NCI-H1105 (cell line): ENCODE measurements at regions not wholly inside any gene's neighbourhood (a gene's known extent, or its start where the extent isn't known, plus 50 kb on each side); places are given as distances from the start of the nearest gene placed in this dataset.
A peak's percentile ranks its signal among the peaks of the same experiment; 100 is the strongest.
"Not testable (repeated sequence)": the region's sequence is repeated elsewhere in the genome, so short reads cannot be mapped to it uniquely, and the experiment has no call there.

Experiments
- DNase-seq: peaks from one replicate; lab custom pipeline; 2025; lab: John Stamatoyannopoulos, UW

DNA sequence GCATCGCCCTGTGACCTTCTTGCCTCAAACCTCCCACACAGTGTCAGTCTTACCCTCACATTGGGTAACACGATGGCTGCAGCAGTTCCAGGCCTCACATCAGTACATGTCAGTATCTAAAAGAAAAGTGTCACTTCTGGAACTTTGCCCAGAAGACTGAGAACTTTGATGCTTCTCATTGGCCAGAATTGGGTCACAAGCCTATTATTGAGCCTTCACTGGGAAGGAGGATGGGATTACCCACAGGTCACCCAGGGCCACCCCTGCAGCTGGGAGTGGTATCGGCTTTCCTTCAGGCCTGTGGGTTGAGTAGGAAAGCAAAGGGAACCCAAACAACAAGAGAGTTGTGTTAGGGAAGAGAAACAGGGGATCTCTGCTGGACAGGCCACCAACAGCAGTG, 111.5 kb downstream of the NPY start:
- no peak for DNase-seq

DNA sequence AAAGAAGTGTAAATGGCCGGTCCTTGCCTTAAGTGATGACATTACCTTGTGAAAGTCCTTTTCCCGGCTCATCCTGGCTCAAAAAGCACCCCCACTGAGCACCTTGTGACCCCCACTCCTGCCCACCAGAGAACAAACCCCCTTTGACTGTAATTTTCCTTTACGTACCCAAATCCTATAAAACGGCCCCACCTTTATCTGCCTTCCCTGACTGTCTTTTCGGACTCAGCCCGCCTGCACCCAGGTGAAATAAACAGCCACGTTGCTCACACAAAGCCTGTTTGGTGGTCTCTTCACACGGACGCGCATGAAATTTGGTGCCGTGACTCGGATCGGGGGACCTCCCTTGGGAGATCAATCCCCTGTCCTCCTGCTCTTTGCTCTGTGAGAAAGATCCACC, 112.4 kb downstream of the NPY start:
- not testable (repeated sequence) for DNase-seq

- peak; percentile 20 for DNase-seq
Measured at GRCh38 chr7:24401628-24402593, 117.9 kb downstream of the NPY start.

DNA sequence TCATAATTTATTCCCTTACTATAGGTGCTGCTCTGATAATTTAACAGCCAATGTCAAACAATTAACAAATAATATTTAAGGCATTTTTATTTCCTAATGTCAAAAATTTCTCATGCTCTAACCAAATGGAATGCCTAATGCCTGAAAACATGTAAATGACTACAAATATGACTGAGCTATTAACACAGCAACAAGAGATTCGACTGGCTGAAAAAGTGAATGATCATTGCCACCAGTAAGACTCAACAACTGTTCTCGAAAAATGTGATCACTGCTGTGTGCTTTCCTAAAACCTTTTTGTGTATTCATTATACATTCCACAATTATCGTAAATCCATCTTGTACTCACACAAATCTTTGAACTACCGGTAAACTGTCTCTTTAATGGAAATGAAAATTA, 118.7 kb downstream of the NPY start:
- no peak for DNase-seq

DNA sequence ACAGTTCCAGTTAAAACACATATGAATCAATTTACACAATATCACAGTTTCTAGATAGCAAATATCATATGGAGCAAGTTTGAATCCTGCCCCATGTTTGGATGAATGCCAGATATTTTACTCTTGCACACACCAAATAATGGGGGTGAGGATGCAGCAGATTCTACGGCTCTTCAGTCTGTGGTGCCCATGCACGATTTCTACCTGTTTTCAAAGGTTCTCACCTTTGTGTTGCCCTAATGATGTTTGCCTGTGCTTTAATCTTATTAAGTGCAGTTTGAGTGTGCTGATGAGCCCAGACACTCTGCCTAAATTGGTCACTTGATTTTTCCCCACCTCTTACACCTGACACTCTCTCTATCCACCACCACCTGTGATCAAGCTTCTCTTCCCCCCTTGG, 119.6 kb downstream of the NPY start:
- DNase-seq, result no peak

GRCh38 chr7:24404315-24404714, 120.3 kb downstream of the NPY start:
- no peak for DNase-seq

DNA sequence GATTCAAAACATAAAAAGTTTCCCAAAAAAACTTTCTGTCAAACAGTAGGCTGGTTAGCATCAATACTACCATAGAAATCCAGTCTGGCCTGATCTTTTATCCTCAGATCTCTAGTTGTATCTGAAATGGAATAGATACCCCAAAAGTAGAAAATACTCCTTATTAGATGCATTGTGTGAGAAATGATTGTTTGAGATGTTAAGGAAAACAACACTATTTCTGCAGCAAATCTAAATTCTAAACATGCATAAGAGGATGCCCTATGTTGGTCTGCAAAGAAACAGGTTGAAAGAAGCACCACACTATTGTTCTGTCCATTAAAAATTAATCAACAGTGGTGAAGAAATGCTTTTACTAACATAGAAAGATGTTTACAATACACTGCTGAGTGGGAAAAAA, 121.0 kb downstream of the NPY start:
- no peak for DNase-seq

DNA sequence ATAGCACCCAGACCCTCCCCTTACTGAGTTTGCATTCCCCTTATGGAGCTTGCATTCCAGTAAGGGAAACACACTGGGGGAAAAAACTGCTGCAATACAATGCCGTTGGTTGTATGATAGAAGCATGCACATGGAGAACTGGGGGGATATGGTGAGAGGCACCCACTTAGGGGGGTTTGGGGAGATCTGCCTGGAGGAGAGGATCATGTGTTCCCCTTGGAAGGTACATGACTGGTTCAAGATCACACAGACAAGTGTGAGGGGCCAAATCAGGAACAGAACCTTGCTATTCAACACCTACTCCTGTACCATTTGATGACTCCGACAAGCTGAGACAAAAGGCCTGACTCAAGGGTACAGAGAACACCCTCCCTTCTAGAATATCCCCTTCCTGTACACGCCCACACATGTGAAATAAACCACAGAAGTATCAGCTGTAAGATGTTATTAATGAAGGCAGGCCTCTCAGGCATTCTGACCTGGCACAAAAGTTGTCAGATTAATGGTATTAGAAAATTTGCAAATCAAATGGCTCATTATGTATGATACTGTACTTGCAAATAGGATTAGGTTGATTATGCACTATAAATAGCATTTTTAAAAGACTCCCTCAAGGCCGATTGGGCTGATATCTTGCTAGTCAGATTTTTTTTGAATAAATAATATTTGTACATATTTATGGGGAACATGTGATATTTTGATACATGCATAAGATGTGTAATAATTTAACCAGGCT, 122.2 kb downstream of the NPY start:
- no peak for DNase-seq

DNA sequence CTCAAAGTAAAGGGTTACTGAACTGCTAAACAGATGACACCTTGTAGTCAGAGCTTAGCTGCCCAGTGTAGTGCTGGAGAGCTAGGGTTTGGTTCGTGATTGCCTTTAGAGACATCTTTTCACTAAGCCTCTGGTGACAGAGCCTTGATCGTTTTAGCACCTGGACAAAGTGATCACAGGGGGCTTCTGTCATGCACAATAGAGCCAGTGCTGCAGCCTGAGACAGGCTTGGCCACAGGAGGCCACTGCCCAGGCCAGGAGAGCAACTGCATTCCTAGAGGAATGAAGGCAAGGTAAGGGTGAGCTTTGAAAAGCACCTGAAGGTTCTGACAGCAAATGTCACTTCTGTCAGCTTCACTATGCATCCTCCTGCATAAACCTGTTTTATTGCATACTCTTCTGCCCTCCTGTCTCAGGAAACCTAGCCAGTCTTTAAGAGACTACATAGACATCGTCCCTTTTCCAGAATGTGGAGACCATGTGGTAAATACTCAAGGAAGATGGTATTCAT, 122.9 kb downstream of the NPY start:
- no peak for DNase-seq

DNA sequence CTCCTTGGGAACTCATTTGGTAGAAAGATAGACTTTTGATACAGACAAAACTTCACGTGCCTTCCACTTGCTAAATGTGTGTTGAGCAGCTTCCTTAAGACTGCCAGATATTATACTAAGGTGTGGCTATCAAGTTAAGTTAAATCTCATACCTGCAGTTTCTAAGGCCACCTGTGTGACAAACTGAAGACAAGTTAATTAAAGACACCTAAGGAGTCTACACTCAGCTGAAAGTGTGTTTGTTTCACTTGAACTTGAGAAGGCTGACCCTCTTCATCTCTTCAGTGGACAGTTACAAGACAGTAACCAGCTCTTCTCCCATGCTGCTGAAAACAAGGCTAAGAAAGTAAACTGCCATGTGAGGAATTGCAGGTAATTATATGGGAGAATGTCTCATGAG, 124.0 kb downstream of the NPY start:
- no peak for DNase-seq

GRCh38 chr7:24408798-24409430, 124.9 kb downstream of the NPY start:
- DNase-seq, result no peak

- no peak for DNase-seq
Measured at GRCh38 chr7:24409431-24410024, 125.5 kb downstream of the NPY start.

GRCh38 chr7:24411226-24411625, 127.2 kb downstream of the NPY start:
- DNase-seq, result no peak

- no peak for DNase-seq
Measured at GRCh38 chr7:24417526-24418120, 133.6 kb downstream of the NPY start.

- no peak for DNase-seq
Measured at GRCh38 chr7:24419077-24419476, 135.1 kb downstream of the NPY start.

- no peak for DNase-seq
Measured at GRCh38 chr7:24419511-24419910, 135.5 kb downstream of the NPY start.

DNA sequence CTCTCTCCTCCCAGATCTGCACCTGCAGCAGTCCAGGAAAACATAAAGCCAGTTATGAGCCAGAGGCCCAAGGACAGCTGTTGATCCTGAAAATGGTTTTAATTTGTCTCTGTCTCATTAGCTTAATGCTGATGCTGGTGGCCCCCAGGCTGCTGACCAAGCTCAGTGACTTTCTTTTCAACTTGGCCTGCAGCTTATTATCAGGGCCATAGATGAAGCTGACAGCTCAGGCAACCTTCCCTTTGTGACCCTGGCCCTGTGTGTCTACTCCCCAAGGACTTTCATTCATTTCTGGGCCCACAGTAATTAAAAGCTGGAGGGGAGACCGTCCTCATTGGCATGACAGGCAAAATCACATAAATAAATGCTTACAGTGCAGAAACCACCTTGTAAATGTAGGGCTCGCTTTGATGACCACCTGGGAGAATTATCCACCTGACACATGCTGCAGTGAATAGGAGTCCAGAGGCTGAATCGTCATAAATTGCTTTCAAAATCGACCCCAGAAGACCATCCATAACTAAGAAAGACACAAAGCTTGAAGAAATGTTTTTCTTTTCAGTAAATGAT, 138.5 kb downstream of the NPY start:
- no peak for DNase-seq

DNA sequence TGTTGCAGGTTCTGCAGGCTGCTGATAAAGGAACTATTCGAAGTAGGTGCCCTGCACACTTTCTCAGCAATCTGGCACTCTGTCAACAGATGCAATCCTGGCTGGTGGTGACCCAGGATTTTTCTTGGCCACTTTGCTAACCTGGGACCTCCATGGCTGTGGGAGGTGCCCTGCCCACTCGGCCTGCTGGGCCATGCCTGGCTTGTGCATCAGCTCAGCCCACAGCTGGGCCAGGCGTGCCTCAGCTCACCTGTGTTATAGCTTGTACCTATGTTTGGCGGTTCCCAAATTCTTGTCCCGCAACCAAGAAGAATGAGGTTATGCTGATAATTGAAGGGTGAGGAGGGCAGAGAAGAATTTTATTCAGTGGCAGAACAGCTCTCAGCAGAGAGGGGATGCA, 141.7 kb downstream of the NPY start:
- no peak for DNase-seq

DNA sequence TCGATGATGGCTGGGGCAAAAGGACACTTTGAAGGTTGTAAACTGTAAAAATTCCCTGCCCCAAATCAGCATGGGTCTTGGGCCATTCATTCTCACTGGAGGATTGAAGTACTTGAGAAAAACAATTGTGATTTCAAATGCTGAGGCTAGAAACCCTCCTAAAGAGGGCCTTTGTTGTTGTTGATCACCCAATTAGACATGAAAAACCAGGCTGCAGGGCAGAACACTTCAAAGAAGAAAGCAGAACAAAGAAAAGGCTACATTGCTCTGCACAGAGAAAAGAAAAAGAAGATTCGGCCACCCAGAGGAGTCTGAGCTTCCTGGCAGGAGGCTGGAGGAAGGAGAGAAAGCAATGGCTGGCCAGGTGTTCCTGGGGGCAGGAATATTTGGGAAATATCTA, 143.1 kb downstream of the NPY start:
- no peak for DNase-seq

DNA sequence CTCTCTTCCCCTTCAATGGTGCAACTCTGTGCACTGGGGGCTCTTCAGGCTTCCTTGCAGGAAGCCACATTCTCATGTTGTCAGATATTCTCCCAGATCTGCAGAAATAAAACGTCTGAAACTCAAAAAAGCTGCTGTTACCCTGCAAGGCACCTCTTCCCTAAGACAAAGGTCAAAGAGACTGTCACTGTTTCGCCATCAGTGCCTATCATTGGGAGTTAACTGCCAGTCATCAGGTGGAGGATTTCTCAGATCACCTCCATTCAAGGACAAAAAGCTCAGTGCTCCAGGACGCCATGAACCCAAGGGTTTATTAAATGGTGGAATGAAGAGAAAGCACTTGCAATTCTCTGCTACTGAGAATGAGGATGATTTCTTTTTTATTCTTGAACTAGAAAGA, 144.6 kb upstream of the PALS2 start:
- DNase-seq, result no peak

- DNase-seq, result no peak
Measured at GRCh38 chr7:24432677-24433076, 140.6 kb upstream of the PALS2 start.
